Suprapubic skin (tissue), 4 donors: ENCODE measurements at regions not wholly inside any gene's neighbourhood (a gene's known extent, or its start where the extent isn't known, plus 50 kb on each side); places are given as distances from the start of the nearest gene placed in this dataset.

Experiments
- DNase-seq, 2 donors: peaks; one replicate each; pipeline ENCODE4 v3.0.0-alpha.2; 2019; ENCODE audit warnings: low spot score in 2 of 2
- H3K27ac ChIP-seq: fragments of 200-600 bp; sonication (generic); one replicate; pipeline ENCODE4 v1.5.1; 2019
- H3K27me3 ChIP-seq: fragments of 200-600 bp; sonication (generic); one replicate; pipeline ENCODE4 v1.5.1; 2019
- H3K36me3 ChIP-seq: fragments of 200-600 bp; sonication (generic); one replicate; pipeline ENCODE4 v1.5.1; 2019
- H3K4me1 ChIP-seq: fragments of 200-600 bp; sonication (generic); one replicate; pipeline ENCODE4 v1.5.1; 2019
- H3K4me3 ChIP-seq: fragments of 200-600 bp; sonication (generic); one replicate; pipeline ENCODE4 v1.5.1; 2019; ENCODE audit warnings: mild to moderate bottlenecking
- H3K9me3 ChIP-seq: fragments of 200-600 bp; sonication (generic); one replicate; pipeline ENCODE4 v1.5.1; 2019
- EP300 ChIP-seq: sonication (generic); formaldehyde crosslinking; IDR thresholded peaks from one replicate; pipeline ENCODE4 v1.6.1; 2017; ENCODE audit warnings: antibody characterized with exemption
- POLR2A ChIP-seq, 2 donors: fragments of 450-650 bp; IDR thresholded peaks; one replicate each; pipeline ENCODE4 v1.6.1; 2017; ENCODE audit warnings: antibody characterized with exemption in 2 of 2, mild to moderate bottlenecking in 2 of 2, moderate library complexity in 2 of 2
- POLR2AphosphoS5 ChIP-seq, 3 donors: sonication (generic); formaldehyde crosslinking; IDR thresholded peaks; one replicate each; pipeline ENCODE4 v1.6.1; 2017; ENCODE audit warnings: antibody characterized with exemption in 3 of 3
- WGBS: methylation state at CpG from one replicate; pipeline ENCODE4 v1.1.5; 2018; 5-methylcytosine and 5-hydroxymethylcytosine counted together
- TF ChIP-seq, protein P1 (sequence below), 2 donors: fragments of 200-600 bp in 1 of 2; fragments of 450-650 bp in 1 of 2; sonication (generic) in 1 of 2; IDR thresholded peaks; one replicate each; pipeline ENCODE4 v1.5.1; 2016 to 2019; ENCODE audit warnings: antibody characterized with exemption in 2 of 2, mild to moderate bottlenecking in 1 of 2, moderate library complexity in 1 of 2

- Histone ChIP-seq H3K36me3 (no peaks in the 10 kb centered on the region), H3K27ac (no peak overlapping the region), H3K4me1 (no peaks in the 10 kb centered on the region), H3K27me3 (no peaks in the 10 kb centered on the region), H3K9me3 (no peaks in the 10 kb centered on the region), H3K4me3 (no peak overlapping the region)
- 93% methylated on average over 1 of the region's 1 CpG for WGBS
- TF ChIP-seq, protein P1, sequence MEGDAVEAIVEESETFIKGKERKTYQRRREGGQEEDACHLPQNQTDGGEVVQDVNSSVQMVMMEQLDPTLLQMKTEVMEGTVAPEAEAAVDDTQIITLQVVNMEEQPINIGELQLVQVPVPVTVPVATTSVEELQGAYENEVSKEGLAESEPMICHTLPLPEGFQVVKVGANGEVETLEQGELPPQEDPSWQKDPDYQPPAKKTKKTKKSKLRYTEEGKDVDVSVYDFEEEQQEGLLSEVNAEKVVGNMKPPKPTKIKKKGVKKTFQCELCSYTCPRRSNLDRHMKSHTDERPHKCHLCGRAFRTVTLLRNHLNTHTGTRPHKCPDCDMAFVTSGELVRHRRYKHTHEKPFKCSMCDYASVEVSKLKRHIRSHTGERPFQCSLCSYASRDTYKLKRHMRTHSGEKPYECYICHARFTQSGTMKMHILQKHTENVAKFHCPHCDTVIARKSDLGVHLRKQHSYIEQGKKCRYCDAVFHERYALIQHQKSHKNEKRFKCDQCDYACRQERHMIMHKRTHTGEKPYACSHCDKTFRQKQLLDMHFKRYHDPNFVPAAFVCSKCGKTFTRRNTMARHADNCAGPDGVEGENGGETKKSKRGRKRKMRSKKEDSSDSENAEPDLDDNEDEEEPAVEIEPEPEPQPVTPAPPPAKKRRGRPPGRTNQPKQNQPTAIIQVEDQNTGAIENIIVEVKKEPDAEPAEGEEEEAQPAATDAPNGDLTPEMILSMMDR (IDR thresholded peaks at IDR 0.05), result no peak
- TF ChIP-seq POLR2A (IDR thresholded peaks at IDR 0.05) (no peak), POLR2AphosphoS5 (IDR thresholded peaks at IDR 0.05) (no peak), EP300 (no peak)
- DNase-seq, result no peak
Observed at GRCh38 chr1:106555571-106555970, 500.9 kb upstream of the PRMT6 start.

DNA sequence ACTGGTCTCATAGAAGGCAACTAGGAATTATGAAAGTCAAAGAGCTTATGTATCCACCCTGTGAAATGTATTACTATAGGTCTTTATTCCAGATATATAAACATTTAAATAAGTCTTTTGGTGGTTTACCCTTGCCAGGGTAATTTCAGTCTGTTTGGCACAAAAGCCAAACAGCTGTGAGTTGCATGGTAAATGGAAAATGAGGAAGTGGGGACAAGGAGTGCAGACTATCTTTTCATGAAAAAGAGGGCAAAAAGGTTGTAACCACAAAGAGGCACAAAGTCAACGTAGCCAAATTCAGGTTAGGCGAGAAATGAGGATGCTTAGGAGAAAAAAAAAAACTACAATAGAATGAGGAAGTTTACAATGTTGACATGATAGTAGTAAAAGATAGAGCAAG lies 492.3 kb upstream of the PRMT6 start:
- Histone ChIP-seq H3K9me3 (no peaks in the 10 kb centered on the region), H3K4me3 (no peak overlapping the region), H3K27me3 (no peaks in the 10 kb centered on the region), H3K36me3 (no peaks in the 10 kb centered on the region), H3K4me1 (no peaks in the 10 kb centered on the region), H3K27ac (no peak overlapping the region)
- TF ChIP-seq, protein P1 (IDR thresholded peaks at IDR 0.05), result no peak
- TF ChIP-seq EP300 (no peak), POLR2A (IDR thresholded peaks at IDR 0.05) (no peak), POLR2AphosphoS5 (IDR thresholded peaks at IDR 0.05) (no peak)
- no peak for DNase-seq
- WGBS, result 56% methylated on average over 2 of the region's 2 CpGs

DNA sequence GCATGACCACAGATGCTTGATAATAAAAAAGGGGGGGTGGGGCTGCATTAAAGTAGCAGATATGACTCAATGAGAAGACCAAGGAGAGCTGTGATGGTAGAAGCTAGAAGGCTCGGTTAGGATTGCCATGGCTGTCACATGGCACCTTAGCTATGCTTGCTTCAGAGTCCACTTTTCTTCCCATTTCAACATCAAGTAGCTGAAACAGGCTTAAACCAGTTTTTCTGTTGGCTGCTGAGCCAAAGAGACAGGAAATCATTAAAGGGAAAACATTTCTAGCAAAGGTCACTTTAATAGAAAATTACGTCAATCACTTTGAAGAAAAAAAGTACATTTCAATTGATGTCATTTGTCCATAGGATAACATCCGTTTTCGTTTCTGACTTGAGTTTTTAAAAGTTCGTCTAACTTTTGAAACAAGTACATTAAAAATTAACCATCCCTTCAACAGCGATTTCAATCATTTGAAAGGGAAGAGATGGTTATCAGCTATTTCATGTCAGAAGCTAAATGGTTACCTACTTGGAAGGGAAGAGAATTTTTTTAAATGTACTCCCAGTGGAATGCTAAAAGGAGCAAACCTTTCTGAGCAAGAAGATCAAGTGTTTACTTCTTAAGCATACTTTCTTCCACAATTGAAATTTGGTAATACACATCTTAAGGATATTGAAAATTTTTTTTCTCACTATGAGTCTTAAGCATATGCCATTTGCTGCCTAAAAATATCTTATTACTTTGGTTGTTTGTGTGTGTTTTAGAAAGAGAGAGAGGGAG lies 488.1 kb upstream of the PRMT6 start:
- Histone ChIP-seq H3K27ac (no peak overlapping the region), H3K27me3 (no peaks in the 10 kb centered on the region), H3K9me3 (no peaks in the 10 kb centered on the region), H3K36me3 (no peaks in the 10 kb centered on the region), H3K4me3 (no peak overlapping the region), H3K4me1 (no peaks in the 10 kb centered on the region)
- TF ChIP-seq, protein P1 (IDR thresholded peaks at IDR 0.05), result no peak
- WGBS, result 50% methylated on average over 6 of the region's 6 CpGs
- DNase-seq, result no peak

- Histone ChIP-seq H3K36me3 (no peaks in the 10 kb centered on the region), H3K4me3 (no peak overlapping the region), H3K27ac (no peak overlapping the region), H3K9me3 (no peaks in the 10 kb centered on the region), H3K4me1 (no peaks in the 10 kb centered on the region), H3K27me3 (no peaks in the 10 kb centered on the region)
- TF ChIP-seq POLR2AphosphoS5 (IDR thresholded peaks at IDR 0.05) (no peak), EP300 (no peak), POLR2A (IDR thresholded peaks at IDR 0.05) (no peak)
- TF ChIP-seq, protein P1 (IDR thresholded peaks at IDR 0.05), result no peak
- WGBS, result 89% methylated on average over 4 of the region's 4 CpGs
- no peak for DNase-seq
Observed at GRCh38 chr1:106571109-106571508, 485.4 kb upstream of the PRMT6 start.

DNA sequence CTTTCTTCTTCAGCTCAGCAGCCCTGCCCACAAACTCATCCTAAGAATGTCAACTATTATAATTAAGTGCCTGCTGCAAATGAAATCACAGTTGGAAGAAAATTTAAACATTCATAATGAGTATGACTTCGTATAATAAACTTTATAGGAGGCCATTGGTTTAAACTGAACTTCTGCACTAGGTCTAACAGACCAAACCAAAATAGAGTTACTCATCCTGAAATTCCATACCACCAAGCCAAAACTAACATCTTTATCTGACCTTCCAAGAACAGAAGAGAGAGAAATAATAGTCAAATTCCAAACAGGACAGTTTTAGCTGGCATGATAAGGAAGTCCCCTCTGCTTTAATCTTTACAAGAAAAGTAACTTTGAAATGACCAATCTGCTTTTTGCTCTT lies 472.4 kb upstream of the PRMT6 start:
- TF ChIP-seq EP300, result no peak
- no peak for TF ChIP-seq POLR2A (IDR thresholded peaks at IDR 0.05)
- TF ChIP-seq POLR2AphosphoS5 (IDR thresholded peaks at IDR 0.05), result no peak
- TF ChIP-seq, protein P1 (IDR thresholded peaks at IDR 0.05), result no peak
- Histone ChIP-seq H3K27me3 (no peaks in the 10 kb centered on the region), H3K9me3 (no peaks in the 10 kb centered on the region), H3K4me3 (no peak overlapping the region), H3K27ac (no peak overlapping the region), H3K36me3 (no peaks in the 10 kb centered on the region), H3K4me1 (no peaks in the 10 kb centered on the region)
- DNase-seq, result no peak
- WGBS, result 54% methylated on average over 1 of the region's 1 CpG
